ENCODE measurements at regions not wholly inside any gene's neighbourhood (a gene's known extent, or its start where the extent isn't known, plus 50 kb on each side); places are given as distances from the start of the nearest gene placed in this dataset.
"Not testable (repeated sequence)": the region's sequence is repeated elsewhere in the genome, so short reads cannot be mapped to it uniquely, and the experiment has no call there.

DNA sequence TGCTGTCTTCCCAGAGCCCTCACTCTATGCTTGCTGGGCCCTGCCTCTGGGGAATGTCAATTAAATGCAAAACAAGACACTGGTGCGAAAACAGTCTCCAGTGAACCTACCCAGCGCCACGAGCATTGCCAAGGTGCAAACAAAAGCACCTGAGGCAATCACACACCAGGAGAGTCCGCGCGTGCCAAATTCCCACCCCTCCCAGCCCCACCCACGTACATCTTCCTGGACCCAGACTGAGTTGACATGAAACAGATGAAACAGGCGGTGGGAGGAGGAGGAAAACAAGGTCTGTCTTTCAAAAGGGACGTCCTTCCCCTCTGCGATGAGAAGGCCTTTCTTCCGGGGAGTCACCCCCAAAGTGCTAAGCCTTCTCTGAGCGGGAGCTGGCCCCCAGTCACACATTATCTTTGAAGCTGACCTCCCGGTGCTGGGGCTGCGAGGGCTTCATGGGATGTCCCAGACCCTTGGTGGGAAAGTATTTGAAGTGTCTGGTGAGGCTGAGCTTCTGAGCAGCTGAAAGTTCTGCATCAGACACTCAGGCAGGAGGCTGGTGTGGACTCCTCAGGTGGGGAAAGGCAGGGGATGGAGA lies 200.4 kb downstream of the AXIN2 start:
- FAIRE-seq = no peak

GRCh38 chr17:65359016-65359415 lies 202.4 kb downstream of the AXIN2 start:
- no peak for FAIRE-seq

DNA sequence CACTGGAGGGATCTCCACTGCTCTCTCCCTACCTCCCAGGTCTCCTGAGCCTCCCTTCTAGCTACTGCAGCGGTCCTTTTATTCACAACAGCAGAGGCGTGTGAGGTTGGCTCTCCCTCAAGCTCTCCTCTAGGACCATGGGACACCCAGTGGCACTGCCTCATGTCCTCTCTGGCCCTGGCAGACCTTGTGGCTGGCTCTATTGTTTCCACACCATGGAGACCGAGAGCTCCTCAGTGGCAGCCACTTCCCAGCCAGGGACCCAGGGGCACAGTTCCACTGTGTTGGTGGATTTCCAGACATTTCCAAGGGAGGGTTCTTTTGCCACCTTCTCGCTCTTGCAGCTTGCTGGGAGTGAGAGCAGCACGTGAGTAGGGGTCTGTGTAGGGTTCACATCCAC lies 204.9 kb downstream of the AXIN2 start:
- FAIRE-seq = no peak

DNA sequence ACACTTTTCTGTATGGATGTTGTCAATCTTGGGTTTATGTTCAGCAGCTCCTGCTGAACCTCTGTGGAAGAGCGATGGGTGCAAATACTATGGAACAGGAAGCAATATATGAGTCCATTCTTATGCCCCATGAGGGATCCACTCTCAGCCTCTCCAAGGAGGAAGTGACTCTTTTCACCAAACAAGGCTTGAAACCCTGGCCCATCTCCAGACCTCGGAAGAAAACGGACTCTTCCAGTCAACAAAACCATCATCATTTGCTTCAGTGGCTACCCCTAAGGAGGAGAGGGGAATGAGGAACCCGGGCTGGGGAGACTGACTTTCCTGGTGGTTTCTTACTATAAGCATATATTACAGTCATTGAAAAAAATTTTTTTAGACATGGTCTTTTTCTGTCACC lies 206.2 kb downstream of the AXIN2 start:
- FAIRE-seq = no peak

DNA sequence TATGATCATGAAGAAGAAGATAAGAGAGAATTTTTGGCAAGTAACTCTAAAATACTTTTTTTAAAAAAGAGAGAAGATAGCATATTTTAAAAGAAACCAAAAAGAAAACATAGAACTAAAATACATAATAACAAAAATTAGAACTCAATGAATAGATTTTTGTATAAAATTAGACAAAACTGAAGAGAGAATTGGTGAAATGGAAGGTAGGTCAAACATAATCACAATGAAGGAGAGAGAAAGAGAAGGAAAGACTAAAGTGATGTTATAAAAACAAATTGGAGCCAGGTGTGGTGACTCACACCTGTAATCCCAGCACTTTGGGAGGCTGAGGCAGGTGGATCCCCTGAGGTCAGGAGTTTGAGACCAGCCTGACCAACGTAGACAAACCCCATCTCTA lies 211.5 kb downstream of the AXIN2 start:
- no peak for FAIRE-seq

GRCh38 chr17:65346166-65346565 lies 209.0 kb downstream of the RGS9 start:
- no peak for FAIRE-seq

- FAIRE-seq = no peak
These were observed 208.3 kb downstream of the RGS9 start for GRCh38 chr17:65345261-65346005.

DNA sequence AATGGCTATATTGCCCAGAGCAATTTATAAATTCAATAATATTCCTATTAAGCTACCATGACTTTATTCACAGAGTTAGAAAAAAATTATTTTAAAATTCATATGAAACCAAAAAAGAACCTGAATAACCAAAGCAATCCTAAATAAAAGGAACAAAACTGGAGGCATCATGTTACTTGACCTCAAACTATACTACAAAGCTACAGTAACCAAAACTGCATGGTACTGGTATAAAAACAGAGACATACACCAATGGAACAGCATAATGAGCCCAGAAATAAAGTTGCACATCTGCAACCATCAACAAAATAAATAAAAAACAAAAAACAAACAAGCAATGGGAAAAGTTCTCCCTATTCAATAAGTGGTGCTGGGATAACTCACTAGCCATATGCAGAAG lies 203.2 kb downstream of the RGS9 start:
- FAIRE-seq = no peak

DNA sequence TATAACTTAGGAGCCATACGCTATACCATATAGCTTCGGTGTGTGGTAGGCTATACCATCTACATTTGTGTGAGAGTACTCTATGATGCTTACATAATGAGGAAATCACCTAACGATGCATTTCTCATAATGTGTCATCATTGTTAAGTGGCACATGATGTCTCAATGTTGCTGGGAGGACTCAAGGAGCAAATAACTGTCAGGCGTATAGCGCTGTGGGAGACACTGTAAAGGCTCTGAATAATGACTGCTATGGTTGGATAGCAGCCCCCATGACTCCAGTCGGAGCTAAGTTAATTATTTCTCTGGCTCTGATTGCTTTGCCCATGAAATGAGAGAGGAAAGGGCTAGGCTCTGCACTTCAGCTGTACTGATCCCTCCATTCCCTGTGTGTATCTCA lies 197.2 kb downstream of the RGS9 start:
- no peak for FAIRE-seq

- no peak for FAIRE-seq
These were observed 195.6 kb downstream of the RGS9 start for GRCh38 chr17:65332779-65333178.

DNA sequence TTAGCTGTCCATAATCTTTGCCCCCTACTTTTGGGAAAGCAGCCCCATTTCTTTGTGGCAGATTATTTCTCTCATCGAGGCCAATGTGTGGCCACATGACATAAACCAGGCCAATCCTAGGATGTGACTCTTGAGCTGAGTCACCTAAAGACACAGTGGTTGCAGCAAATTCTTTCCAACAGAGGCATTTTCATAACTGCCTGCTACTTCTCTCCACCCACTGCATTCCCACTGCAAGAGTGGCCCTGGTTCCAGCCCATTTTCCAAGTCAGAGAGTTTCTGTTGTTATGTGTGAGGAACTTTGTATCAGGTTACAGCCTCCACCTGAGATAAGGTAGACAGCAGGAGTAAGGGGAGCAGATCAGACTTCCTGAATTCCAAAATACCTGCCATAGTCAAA lies 195.2 kb downstream of the RGS9 start:
- no peak for FAIRE-seq

DNA sequence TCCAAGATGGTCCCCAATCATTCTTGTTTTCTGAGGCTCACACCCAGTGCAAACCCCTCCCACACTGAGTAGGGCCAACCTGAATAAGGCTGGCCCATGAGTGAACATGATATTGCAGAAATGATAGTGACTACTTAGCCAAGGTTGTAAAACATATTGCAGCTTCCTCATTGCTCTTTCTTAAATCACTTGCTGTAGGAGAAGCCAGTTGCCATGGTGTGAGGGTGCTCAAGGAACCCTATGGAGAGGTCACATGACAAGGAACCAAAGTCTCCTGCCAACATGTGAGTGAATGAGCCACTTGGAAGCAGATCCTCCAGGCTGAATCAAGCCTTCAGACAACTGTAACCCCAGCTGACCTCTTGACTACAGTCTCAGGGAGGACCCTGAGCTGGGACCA lies 191.4 kb downstream of the RGS9 start:
- no peak for FAIRE-seq

- FAIRE-seq = no peak
These were observed 187.6 kb downstream of the RGS9 start for GRCh38 chr17:65324611-65325342.

GRCh38 chr17:65323049-65323448 lies 185.9 kb downstream of the RGS9 start:
- FAIRE-seq = no peak

DNA sequence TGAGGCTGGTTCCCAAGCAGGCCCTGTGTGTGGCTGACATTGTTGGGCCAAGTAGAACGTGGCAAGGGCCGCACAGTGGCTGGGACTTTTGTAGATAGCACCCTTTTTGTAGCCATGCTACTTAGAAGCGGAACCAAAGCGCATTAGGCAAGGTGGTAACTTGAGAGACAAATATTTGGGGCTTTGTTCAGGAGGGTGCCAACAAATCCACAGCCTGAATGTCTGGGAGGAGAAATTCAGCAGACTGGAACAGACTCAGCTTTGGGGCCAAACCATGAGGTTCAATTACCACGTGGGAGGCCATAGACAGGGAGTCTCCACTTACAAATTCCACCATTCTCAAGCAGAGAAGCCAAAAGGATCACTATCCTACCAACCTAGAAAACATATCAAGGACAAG lies 183.7 kb downstream of the RGS9 start:
- no peak for FAIRE-seq

DNA sequence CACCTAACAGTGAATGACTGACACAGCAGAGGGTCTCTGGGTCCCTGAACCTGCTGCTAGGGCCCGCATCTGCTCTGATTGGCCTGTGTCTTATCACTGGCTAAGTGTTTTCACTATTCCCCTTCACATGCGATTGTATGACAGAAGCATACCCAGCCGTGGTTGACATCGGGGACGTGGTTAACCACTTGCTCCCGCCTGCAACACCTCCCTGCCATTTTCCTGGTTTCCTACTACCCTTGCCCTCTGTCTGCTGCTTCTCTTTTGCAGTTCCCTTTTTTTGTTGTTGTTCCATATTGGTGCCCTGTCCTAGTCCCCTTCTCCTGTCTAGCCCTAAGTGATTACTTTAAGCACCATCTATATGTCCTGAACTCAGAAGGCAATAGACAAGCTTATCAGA lies 177.0 kb downstream of the RGS9 start:
- no peak for FAIRE-seq

GRCh38 chr17:65312718-65313377 lies 175.7 kb downstream of the RGS9 start:
- FAIRE-seq = no peak

- FAIRE-seq = no peak
These were observed 174.1 kb downstream of the RGS9 start for GRCh38 chr17:65311261-65311660.

DNA sequence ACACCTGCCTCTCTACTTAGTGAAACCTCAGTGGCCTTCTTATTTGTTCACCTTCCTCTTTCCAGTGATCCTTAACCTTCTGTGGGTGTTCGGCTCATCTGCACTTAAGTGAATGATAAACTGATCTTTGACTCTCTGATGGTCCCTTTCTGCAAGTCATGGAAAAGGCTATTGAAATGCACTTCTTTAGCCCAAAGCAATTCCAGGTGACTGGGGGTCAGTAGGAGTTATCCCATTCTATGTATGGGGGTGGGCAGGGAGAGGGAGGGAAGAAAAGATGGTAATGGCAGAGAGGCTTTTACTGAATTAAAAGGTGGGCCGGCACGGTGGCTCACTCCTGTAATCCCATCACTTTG lies 170.8 kb downstream of the RGS9 start:
- FAIRE-seq = no peak

DNA sequence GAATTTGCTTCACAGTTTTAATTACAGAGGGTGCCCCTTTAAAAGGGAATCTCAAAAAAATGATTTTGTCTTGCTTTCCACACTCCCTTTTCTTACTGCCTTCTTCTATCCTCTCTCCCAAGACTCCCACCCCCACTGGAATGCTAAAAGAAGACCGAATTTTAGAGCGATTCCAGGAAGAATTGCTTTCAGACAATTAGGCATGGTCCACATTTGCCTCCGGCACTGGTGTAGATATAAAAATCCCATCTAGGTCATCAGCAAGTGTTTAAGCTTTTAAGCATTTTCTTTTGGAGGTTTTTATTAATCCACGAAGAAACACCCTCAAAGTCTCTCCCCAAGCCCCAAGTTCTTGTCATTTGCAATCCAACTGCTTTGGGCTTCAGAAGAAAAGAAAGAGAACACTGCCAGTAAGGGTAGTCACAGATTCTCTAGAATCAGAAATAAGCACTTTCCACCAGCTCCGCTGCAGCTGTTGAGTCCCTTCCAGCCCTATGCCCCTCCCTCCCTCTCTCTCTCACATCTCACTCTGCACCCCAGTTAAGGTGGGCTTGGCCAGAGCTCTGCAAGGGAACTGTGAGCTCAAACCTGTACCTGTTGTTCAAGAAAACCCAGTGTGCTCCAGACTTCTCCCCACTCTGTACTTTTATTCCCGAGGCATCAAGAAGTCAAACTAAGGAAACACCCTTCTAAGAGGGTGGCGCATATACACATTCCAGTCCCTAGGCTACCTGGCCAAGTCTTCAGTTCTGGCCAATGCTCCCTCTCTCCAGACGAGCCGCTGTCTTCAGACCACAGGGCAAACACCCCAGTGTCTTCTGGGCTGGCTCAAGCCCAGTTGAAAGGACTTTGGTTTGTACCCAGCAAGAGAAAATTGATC lies 170.2 kb downstream of the RGS9 start:
- no peak for FAIRE-seq

- no peak for FAIRE-seq
These were observed 168.6 kb downstream of the RGS9 start for GRCh38 chr17:65305778-65306177.

DNA sequence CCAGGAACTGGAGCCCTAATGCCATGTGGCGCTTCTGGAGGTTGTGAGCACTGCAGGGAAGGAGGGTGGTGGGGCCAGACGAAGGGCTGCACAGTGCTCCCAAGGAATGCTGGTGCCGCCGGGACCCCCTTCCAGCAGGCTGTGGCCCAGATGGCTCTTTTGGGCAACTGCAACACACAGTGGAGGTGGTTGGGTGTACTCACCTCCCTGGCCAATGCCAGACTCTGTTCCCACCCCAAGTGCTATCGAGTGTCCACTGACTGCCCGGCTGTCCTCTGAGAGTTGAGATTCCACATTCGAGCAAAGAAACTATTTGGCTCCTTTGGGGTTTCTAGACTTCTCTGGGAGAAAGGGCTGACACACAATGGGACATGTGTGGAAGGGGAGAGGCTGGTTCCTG lies 167.9 kb downstream of the RGS9 start:
- no peak for FAIRE-seq

DNA sequence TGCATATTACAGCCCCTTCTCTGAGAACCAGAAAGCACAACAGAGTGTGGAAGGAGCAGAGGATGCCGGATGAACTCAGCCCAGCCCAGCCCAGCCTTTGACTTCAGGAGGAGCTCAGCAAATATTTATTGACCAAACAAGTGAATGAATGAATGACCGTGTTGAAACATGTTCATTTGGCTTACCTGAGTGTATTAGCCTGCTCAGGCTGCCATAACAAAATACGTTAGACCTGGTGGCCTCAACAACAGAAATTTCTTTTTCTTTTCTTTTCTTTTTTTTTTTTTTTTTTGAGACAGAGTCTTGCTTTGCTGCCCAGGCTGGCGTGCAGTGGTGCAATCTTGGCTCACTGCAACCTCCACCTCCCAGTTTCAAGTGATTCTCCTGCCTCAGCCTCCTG lies 164.7 kb downstream of the RGS9 start:
- not testable (repeated sequence) for FAIRE-seq

Data from G401.6 (cell line).